ENCODE measurements at regions not wholly inside any gene's neighbourhood (a gene's known extent, or its start where the extent isn't known, plus 50 kb on each side); places are given as distances from the start of the nearest gene placed in this dataset.

DNA sequence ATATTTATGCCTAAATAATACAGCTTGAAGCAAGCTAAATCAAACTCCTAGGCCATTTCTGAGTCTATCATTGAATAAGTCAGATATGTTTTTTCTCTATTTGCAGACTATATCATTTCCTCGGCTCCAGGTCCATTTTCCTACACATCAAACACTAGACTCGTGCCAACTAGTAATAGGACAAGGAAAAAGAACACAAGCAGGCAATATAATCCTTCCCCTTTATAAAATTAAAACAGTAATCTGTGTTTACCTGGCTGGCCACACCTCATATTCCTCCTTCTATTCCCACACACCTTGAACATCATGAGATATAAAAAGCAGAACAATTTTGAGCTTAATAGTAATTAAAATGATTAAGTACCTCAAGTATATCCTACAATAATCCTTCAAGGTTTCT lies 325.7 kb downstream of the TFEC start:
- Histone ChIP-seq H3K27me3 (ENCODE audit: control insufficient read depth, insufficient read depth, low read length) (no peaks in the 10 kb centered on the region), H3K56ac (ENCODE audit: extremely low read depth, insufficient read depth, low read length) (no peak overlapping the region), H3K23ac (ENCODE audit: low read depth, low read length) (no peak overlapping the region), H3K4me2 (ENCODE audit: low read depth, low read length) (no peak overlapping the region), H3K9ac (ENCODE audit: low read depth, low read length) (no peak overlapping the region), H2BK20ac (ENCODE audit: low read depth, low read length) (no peak overlapping the region), H4K91ac (ENCODE audit: insufficient read depth, low read depth, low read length) (no peak overlapping the region), H2BK15ac (ENCODE audit: low read depth, low read length) (no peak overlapping the region), H3K9me1 (ENCODE audit: insufficient read depth, low read length) (no peaks in the 10 kb centered on the region), H3K79me1 (ENCODE audit: low read depth in 1 of 2, low read length in 2 of 2) (no peaks in the 10 kb centered on the region), H3K18ac (ENCODE audit: low read depth, low read length) (no peak overlapping the region), H3K36me3 (ENCODE audit: control insufficient read depth, insufficient read depth, low read length) (no peaks in the 10 kb centered on the region), H3K14ac (replicated peaks; ENCODE audit: low read depth, low read length) (no peak overlapping the region), H4K8ac (ENCODE audit: low read depth in 2 of 2, low read length in 2 of 2) (no peak overlapping the region), H3K4ac (ENCODE audit: low read depth, low read length) (no peak overlapping the region), H2AFZ (replicated peaks; ENCODE audit: low read length, poor library complexity) (no peak overlapping the region), H4K5ac (ENCODE audit: low read depth, low read length) (no peak overlapping the region), H3K9me3 (ENCODE audit: control insufficient read depth, insufficient read depth, low read length) (no peaks in the 10 kb centered on the region), H2BK5ac (ENCODE audit: low read depth, low read length, poor library complexity, severe bottlenecking) (no peak overlapping the region), H3K27ac (ENCODE audit: insufficient read depth, low read length) (no peak overlapping the region), H2AK5ac (ENCODE audit: low read depth, low read length) (no peak overlapping the region), H2AK9ac (replicated peaks; ENCODE audit: low read depth, low read length, poor library complexity) (no peak overlapping the region), H3K4me1 (ENCODE audit: control insufficient read depth, insufficient read depth, low read length) (no peaks in the 10 kb centered on the region), H4K20me1 (ENCODE audit: insufficient read depth, low read length) (no peaks in the 10 kb centered on the region), H2BK120ac (ENCODE audit: low read depth, low read length) (no peak overlapping the region), H3K4me3 (ENCODE audit: insufficient read depth, low read depth, low read length) (no peak overlapping the region)
- CTCF ChIA-PET = no interaction called here
- dilution Hi-C loops (cut with HindIII; ENCODE audit: low sequenced_read_pairs, unreplicated experiment) (no loop called here), intact Hi-C loops (cut with micrococcal nuclease) (no loop called here), in situ Hi-C loops (cut with MboI; ENCODE audit: low sequenced_read_pairs) (no loop called here)
- TF ChIP-seq, protein P1, sequence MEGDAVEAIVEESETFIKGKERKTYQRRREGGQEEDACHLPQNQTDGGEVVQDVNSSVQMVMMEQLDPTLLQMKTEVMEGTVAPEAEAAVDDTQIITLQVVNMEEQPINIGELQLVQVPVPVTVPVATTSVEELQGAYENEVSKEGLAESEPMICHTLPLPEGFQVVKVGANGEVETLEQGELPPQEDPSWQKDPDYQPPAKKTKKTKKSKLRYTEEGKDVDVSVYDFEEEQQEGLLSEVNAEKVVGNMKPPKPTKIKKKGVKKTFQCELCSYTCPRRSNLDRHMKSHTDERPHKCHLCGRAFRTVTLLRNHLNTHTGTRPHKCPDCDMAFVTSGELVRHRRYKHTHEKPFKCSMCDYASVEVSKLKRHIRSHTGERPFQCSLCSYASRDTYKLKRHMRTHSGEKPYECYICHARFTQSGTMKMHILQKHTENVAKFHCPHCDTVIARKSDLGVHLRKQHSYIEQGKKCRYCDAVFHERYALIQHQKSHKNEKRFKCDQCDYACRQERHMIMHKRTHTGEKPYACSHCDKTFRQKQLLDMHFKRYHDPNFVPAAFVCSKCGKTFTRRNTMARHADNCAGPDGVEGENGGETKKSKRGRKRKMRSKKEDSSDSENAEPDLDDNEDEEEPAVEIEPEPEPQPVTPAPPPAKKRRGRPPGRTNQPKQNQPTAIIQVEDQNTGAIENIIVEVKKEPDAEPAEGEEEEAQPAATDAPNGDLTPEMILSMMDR (conservative IDR thresholded peaks at IDR 0.05; ENCODE audit: low read depth, low read length) = no peak
- no peak for TF ChIP-seq RAD21 (IDR thresholded peaks at IDR 0.05; ENCODE audit: low read length)
- TF ChIP-seq SMC3 (IDR thresholded peaks at IDR 0.05; ENCODE audit: low read depth, low read length) = no peak
- no peak for TF ChIP-seq POLR2A (IDR thresholded peaks at IDR 0.05; ENCODE audit: low read depth, low read length)
- TF ChIP-seq MXI1 (IDR thresholded peaks at IDR 0.05; ENCODE audit: borderline replicate concordance, low read depth, low read length) = no peak
- TF ChIP-seq, protein P2, sequence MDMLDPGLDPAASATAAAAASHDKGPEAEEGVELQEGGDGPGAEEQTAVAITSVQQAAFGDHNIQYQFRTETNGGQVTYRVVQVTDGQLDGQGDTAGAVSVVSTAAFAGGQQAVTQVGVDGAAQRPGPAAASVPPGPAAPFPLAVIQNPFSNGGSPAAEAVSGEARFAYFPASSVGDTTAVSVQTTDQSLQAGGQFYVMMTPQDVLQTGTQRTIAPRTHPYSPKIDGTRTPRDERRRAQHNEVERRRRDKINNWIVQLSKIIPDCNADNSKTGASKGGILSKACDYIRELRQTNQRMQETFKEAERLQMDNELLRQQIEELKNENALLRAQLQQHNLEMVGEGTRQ (IDR thresholded peaks at IDR 0.05; ENCODE audit: low read depth, low read length) = no peak
- TF ChIP-seq FOS (IDR thresholded peaks at IDR 0.05; ENCODE audit: low read depth, low read length) = no peak
- TF ChIP-seq NFE2L2 (IDR thresholded peaks at IDR 0.05; ENCODE audit: low read depth, low read length) = no peak
- TF ChIP-seq ELK1 (IDR thresholded peaks at IDR 0.05; ENCODE audit: borderline replicate concordance, low read depth, low read length) = no peak
- TF ChIP-seq RCOR1 (IDR thresholded peaks at IDR 0.05; ENCODE audit: insufficient replicate concordance, low read length) = no peak
- no peak for TF ChIP-seq MAFK (IDR thresholded peaks at IDR 0.05; ENCODE audit: low read depth, low read length)
- TF ChIP-seq RFX5 (IDR thresholded peaks at IDR 0.05; ENCODE audit: low read depth, low read length) = no peak
- TF ChIP-seq CEBPB (IDR thresholded peaks at IDR 0.05; ENCODE audit: low read depth, low read length) = no peak
- no peak for TF ChIP-seq MAZ (IDR thresholded peaks at IDR 0.05; ENCODE audit: borderline replicate concordance, low read depth, low read length)
- no peak for TF ChIP-seq CHD1 (IDR thresholded peaks at IDR 0.05; ENCODE audit: low read depth, low read length)
- no peak for TF ChIP-seq BHLHE40 (IDR thresholded peaks at IDR 0.05; ENCODE audit: low read depth, low read length)
- WGBS, 2 experiments (ENCODE audit: extremely low coverage in 2 of 2, insufficient read length in 1 of 2) = no CpG with 5 or more reads among the region's 2 CpGs
- no peak for DNase-seq
- ATAC-seq (ENCODE audit: low read depth) = no peak
- BruUV-seq (replicated peaks) = no TSS peak
- POLR2A ChIA-PET (ENCODE audit: unreplicated experiment) = no interaction called here
